NCI-H2081 (cell line): ENCODE measurements at regions not wholly inside any gene's neighbourhood (a gene's known extent, or its start where the extent isn't known, plus 50 kb on each side); places are given as distances from the start of the nearest gene placed in this dataset.

Experiments
- DNase-seq, 2 experiments: peaks; one replicate each; lab custom pipeline; 2025; lab: John Stamatoyannopoulos, UW

DNA sequence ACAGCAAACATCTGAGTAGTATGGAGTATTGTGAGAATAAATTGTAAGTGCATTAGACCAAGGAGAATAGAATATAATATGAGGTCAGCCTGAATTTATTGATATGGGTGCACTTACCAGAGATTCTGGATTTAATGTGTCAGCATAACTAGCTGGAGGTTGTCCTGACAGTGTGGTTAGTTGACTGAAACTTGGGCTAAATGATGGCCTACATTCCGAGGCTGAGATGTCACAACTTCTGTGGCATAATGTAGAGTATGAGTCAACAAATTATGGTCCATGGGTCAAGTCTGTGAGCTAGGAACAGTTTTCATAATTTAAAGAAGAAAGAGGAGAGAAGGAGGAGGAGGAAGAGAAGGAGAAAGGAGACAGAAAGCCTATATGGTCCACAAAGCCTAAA, 127.6 kb downstream of the QPCT start:
- DNase-seq, result no peak

DNA sequence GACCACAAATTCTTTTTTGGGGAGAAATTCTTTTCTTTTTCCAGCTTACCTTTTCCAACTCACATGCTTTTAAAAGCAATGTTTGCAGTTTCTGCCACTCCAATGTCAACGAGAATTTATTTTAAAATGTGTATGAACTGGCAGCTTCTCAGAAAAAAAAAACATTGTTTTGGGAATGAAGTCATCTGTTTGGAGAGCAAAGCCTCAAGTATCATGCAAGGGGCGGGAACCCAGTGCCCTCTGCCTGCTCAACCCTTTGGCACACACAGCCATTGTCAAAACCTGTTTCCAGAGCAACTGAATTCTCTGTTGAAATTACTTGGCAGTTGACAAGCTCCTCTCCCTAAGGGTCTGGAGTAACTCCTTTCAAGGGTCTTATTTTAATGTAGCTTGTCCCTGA, 128.5 kb downstream of the QPCT start:
- DNase-seq, result peak; percentile 72 to 90

DNA sequence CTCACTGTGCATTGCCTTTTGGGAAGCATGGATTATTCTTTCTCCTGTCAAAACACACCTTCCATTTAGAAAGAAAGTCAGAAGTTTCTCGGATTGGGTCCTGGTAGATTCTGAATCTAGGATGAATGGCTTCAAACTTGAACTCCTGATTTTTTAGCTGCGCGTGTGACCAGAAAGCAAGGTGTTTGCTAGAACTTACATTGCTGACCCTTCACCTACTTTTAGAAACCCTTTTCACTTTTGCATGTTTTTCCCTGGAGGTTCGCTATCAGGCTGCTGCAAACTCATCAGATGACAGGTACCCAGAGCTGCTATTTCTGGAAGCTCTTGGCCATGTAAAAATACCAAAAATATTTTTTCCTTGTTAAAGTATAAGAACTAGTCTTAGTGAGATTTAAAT, 132.0 kb downstream of the QPCT start:
- no peak for DNase-seq

DNA sequence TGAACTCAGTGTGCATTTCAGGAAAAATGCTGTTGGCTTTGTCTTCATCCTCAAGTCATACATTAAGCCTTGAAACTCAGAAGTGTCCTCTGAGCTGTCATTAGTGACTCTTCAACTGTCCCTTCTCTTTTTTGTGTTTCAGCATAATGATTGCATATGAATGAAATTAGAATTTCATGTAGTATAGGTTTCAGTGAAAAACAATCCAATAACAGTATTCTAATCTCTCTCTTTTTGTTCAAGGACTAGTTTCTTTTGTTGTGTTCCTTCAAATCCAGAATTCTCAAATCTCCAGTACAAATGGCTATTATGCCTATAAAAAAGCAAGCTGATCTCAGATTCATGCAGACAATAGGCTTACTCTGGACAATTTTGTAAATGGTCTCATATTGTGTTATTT, 133.5 kb downstream of the QPCT start:
- DNase-seq, result no peak

DNA sequence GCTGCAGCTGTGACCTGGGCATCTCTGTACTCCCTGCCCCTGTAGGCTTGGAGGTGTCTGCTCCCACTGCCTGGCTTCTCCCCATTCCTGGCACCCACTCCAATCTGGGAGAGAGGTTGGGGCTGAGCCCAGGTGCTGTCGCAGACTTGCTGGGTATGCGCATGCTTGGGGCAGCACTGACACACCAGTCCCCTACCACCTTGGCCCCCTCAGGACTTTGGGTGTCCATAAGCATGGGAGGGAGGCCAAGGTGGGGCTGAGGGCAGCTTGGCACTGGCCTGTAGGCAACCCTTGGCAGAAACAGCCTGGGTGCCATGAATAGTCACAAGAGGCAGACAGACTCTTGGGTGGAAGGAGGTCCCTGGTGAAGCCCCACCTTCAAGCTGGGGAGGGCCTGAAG, 136.8 kb downstream of the QPCT start:
- no peak for DNase-seq

DNA sequence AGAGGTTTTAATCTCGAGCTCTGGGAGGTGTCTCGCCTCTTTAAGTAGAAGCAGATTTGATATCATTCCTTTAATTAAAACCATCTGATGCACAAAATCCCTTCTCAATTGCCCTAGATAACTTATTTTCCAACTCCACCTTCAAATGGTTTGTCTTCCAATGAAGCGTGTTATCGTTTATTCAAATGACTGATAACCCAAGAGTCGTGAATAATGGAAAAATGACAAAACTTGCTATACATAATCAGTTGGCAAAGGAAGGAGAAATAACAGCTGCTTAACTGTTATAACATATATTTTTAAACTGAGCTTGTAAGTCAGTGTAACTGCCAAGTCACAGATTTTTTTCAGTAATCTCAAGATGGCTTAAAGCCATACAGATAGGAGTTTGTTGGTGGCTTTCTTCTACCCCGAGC, 144.6 kb downstream of the QPCT start:
- DNase-seq, result no peak

DNA sequence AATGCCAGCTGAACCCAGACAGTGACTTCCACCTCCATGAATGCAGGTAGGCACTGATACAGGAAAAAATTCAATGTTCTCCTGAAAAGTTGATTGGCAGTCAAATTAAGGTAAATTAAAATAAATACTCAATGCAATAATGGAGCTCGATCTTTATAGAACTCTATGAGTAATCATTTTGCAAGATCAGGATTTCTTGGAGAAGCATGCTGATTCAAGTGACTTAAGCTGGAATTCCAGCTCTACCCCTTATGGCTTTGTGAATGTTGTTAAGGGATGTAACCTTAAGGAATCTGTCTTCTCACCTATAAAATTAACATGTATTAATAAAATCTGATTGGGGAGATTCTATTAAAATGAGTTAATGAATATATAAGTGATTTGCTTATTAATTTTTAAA, 145.1 kb downstream of the QPCT start:
- no peak for DNase-seq

DNA sequence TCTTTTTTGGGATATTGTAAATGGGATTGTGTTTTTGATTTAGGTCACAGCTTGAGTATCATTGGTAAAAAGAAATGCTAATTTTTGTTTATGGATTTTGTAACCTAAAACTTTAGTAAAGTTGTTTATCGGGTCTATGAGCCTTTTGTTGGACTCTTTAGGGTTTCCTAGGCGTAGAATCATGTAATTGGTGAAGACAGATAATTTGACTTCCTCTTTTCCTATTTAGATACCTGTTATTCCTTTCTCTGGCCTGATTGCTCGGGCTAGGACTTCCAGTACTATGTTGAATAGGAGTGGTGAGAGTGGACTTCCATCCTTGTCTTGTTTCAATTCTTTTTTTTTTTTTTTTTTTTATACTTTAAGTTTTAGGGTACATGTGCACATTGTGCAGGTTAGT, 149.0 kb downstream of the QPCT start:
- no peak for DNase-seq

DNA sequence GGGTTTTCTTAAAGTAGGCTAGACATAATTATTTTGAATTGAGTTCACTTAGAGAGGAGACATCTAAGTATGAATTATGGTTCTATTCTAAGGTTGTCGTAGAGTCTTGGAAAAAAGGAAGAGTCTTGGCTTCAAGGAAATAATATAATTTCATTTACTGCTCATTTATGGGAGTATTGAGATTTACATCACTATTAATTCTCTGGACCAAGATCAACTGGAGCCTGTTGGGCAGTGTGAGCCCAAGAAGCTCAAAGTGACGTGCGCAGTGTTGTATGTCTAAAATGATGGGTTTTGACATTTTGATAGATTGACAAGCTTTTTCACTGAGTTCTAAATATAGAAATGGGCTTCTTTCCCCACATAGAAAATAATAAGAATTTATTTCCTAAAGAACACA, 154.7 kb downstream of the QPCT start:
- DNase-seq, result no peak

DNA sequence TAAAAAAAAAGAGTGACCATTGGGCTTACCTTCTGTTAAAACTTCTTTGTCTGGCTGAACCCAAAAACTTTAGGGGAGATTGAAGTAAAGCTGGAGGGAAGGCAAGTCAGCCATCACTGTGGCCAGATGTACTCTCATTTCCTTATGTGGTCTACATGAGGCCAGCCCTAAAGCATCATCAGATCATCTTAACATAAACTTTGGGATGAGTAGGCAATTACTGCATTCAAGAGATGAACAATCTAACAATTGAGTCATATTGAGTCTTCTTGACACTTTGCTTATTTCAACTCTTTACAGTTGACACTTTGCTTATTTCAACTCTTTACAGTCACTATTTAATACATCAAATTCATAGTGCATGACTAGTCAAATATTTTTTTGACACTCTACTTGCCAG, 155.6 kb downstream of the QPCT start:
- DNase-seq, result no peak

DNA sequence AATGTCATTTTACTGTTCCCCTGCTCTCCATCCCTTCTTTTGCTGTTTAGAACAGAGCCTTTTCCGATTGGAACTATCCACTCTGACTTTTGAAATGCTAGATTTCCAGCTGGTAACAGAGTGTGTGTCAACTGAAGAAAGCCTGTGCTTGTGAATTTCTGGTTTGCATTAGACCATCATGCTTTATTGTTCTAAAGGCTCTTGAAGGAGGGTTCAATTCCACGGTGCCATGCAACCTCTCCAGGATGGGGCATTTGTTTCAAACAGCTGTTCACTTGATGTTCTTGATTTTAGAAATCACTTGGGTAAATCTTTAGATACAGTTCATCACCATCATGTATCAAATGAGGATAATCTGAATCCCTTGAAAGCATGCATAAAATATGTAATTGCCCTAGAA, 156.7 kb downstream of the QPCT start:
- DNase-seq, result no peak

DNA sequence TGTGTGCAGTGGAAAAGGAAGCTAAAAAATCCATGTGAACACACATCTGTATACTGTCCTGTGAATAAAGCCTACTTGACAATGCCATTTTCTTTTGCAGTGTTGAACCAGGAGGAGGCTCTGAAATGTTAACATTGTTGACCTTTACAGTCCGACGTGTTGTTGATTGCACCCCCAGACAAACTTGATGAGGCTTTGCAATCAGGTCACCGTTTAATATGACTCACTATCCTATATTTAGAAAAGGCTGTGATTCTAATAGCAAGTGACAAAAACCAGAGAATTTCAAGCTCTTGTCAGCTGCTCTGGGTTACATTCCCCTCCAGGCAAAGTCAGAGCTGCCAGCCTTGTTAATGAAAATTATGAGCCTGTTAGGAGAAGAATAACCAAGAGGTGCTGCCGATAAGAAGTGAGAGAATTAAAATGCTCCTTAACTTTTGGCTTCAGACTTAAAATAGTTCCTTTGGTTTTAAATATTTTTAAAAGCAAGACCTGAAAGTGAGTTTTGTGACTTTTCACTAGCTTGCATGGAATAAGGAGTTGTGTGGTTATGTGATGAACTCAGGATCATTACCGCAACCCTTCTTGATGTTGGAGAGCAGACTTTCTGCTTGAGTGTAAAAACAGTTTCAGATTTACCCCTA, 162.1 kb downstream of the QPCT start:
- no peak for DNase-seq

DNA sequence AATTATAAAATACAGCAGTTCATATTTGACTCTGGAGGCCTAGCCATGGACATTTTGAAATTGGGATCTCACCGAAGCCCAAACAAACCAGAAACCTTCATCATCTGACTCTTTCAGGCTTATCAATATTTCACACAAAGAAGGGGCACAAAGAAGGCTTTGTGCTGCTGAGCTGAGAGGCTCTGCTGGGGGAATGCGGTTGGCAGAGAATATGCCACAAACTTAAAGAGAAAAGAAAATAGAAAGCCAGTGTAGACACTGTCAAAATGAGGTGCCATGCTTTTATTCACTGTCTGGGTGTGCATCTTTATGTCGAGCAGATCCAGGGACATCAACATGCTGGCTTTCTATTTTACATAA, 162.6 kb downstream of the QPCT start:
- DNase-seq, result no peak

DNA sequence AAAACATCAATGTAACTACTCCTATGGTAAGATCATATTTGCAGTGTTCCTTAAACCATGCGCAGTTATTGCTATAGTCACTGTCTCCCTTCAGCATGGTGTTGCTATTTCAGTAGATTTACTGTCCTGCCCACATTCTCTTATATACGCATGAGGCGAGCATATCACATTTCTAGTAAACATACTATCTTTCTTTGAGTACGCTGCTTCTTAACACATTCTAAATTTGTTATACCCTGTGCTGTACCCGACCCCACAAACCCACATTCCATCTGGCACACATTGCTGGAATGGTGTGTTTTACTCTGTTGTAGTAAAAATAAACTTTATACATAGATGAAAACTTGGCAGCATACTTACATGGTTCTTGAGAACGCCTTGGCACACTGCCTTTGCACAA, 163.3 kb downstream of the QPCT start:
- no peak for DNase-seq

DNA sequence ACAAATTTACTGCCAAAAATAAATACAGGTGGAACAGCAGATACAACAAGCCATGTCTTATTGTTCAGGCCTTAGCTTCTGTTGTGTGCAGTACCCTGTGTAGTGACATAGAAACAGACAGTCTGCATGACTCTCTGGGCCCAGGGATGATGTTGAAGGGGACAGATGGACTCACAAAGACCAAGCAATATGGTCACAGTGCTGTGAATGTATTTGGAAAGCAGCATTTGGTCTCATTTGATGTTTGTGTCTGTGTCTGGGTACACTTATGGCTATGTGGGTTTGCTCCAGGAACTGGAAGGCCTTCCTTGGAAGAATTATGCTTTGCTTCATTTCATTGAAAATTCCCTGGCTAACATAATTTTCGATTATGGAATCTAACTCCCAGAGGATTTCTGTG, 158.5 kb downstream of the CDC42EP3 start:
- no peak for DNase-seq

DNA sequence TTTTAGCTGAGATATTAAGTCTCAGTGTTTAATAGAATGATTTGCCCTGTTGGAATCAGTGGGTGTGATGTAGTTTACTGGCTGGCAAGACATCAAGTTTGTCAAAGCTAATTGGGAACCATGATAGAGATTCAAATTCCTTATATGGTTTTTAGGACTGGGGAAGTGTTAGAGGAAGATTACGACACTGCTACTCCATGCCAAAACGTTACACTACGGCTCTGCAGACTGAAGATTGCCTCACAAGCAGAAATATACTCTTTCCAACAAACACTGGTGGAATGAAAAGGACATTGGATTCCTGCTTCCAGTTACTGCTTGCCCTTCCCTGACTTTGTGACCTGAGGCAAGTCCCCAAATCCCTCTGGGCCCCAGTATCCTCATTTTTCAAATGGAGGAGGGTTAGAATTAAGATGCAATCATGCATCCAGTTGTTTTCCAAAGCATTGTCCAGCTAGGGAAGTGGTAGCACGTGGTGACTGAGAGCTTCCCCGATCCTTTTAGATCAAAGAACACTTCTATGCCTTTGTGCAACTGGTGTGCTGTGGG, 147.6 kb downstream of the CDC42EP3 start:
- peak in 1 of 2 experiments; percentile 43 for DNase-seq

DNA sequence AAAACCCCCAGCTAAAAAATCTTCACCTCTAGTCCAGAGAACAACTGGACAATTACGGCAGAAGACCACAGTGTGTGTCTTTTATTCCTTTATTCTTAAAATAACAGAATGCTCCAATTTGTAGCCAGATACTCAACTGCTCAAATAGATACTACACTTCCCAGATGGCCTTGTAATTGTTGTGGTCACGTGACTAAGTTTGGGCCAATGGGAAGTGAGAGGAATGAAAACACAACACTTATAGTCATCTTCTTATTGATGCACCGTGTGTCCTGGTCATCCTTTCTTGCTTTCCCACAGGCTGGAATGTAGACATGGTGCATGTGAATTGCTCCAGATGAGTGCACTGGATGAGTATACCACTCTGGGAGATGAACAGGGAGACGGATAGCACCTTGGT, 145.1 kb downstream of the CDC42EP3 start:
- DNase-seq, result no peak

DNA sequence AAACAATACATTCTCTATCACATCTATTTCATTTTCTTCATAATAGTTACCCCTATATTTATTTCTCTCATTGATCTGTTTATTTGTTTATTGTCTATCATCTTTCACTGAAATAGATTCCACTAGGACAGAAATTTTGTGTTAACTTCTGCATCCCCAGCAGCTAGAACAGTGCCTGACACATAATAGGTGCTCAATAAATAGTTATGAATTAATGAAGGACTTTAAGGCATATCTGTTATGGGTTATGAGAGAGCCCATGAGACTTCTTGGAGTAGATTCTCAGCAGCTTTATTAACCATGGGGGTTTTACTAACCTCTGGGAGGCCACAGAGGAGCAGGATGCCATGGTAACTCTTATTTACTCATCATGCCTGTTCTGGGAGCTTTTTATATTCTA, 144.6 kb downstream of the CDC42EP3 start:
- DNase-seq, result no peak

DNA sequence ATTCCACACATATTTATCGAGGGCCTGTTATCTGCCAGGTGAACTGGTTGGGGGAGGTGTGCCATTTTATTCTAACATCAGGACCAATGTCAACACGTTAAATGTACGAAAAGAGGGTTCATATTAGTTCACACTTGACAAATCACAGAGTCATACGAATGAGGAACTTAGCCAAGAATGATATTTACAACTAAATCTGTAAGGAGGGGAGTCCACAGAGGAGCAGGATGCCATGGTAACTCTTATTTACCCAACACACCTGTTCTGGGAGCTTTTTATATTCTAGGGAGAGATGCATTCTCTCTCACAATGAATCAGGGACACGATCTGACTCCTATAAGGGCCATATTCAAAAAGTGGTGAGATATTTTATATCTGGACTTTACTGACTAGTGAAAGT, 144.1 kb downstream of the CDC42EP3 start:
- DNase-seq, result peak; percentile 86 to 97

DNA sequence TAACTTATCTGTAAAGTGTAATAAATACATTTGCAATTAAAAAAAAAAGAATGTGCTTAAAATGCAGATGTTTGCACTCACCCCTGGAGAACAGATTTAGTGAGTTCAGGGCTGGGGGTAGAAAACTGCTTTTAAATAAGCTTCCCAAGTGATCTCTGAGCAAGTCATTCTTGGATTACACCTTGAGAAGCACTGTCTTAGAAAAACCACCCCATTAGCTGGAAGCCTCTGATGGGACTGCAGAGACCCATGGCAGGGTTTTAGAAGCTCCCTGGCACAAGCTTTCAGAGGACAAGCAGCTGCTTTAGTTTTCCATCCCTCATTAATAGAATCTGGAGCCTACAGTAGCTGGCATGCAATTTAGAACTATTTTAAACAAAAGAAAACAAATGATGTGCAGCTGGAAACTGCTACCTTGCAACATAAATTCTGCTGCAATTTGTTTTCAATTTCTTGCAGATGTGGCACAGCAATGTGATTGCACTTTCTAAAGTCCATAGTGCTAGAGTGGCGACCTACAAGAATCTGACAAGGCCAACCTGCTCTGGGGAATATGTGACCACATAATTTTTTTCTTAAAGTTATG, 141.5 kb downstream of the CDC42EP3 start:
- DNase-seq, result no peak

DNA sequence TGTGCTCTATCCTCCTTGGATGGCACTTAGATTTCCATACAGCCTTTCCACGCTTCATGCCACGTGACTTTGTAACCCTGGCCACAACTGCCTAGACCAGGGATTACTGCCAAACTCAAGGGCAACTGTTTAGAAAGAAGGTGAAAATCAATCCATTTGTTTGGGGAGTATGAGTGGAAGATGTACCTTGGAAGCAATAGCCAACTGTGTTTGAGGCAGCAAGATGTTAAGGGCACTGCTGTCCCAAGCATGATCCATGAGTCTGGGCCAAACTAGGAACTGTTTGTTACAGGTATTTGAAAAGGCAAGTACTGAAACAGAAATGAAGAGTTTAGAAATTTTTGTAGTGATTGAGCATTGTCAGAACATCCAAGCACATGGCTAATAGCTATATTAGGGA, 138.9 kb downstream of the CDC42EP3 start:
- no peak for DNase-seq

DNA sequence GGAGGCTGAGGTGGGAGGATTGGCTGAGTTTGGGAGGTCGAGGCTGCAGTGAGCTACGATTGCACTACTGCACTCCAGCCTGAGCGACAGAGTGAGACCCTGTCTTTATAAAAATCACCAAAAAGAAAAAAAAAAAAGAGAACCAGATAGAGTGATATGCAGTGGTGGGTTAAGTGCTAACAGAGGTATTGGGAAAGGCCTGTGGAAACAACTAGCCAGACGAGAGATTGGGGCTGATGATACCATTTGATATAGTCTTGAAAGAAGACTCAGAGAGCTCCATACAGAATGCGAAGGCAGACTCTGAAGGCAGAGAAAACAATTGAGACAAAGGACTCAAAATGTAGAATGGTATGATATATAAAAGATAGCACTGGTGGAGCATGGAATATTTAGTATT, 134.1 kb downstream of the CDC42EP3 start:
- no peak for DNase-seq

DNA sequence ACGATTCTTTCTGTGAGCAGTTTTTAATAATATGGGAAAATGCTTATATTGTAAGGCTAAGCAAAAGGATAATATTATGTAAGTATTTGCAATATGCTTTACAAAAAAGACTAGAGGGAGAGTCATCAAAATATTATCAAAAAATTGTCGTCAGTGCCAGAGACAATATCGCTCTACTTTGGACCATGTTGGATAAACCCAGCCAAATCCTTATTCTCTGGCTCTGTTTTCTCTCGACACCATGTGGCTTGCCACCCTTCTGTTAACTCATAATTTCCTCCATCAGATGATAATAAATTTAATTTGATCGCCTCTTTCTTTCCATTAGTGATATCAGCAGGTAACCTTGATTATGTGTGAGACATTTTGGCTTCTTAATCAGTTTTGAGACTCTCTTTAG, 129.9 kb downstream of the CDC42EP3 start:
- no peak for DNase-seq

DNA sequence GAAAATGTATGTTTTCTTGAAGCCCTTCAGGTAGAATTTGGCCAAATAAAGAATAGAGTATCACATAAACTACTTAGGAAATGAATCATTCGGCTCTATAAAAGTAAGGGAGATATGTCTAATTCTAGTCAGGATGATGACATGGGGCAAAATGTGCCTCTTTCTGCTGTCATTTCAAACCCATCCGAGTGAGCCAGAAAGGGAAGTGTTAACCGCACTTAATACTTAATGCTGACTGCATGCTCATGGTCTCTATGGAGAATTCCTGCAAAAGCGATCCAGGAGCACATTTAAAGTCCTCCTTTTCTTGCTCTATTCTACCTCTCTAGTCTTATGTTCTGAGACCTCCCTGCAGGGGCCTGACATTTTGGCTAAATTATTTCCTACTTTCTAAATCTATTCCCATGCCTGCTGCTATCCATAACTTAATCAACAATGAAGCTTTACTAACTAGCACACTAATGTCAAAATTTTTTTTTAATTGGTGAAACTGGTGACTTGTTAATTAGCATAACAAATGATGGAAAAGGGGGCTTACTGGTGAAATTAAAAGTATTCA, 127.4 kb downstream of the CDC42EP3 start:
- DNase-seq, result no peak
